Urothelium cell line (cell line): ENCODE measurements at regions not wholly inside any gene's neighbourhood (a gene's known extent, or its start where the extent isn't known, plus 50 kb on each side); places are given as distances from the start of the nearest gene placed in this dataset.
"Not testable (repeated sequence)": the region's sequence is repeated elsewhere in the genome, so short reads cannot be mapped to it uniquely, and the experiment has no call there.

Experiments
- DNase-seq: peaks from one replicate; pipeline ENCODE4 v3.0.0; 2011; ENCODE audit warnings: low spot score, mixed read lengths
- FAIRE-seq: peaks from 2 replicates; lab custom pipeline; 2011; peaks lifted over from hg19 to GRCh38; lab: Jason Lieb, UNC

DNA sequence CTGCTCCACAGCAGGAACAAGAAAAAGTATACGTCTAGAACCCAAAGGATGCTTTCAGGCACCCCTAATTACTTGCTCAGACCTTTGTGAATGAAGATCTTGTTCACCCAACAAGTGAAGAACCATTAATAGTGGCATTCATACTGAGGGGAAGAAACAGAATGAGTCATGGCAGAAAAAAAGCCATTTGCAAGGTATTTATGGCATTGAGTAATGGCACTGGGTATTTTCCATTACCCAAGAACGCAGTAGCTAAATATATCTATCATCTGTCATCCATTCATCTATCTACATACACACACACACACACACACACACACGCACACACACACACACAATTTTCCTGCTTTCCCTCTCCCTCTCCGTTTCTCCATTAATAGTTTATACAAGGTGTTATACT is 56.4 kb upstream of the XIRP2 start:
- FAIRE-seq (no peak), DNase-seq (peak; percentile 11)

DNA sequence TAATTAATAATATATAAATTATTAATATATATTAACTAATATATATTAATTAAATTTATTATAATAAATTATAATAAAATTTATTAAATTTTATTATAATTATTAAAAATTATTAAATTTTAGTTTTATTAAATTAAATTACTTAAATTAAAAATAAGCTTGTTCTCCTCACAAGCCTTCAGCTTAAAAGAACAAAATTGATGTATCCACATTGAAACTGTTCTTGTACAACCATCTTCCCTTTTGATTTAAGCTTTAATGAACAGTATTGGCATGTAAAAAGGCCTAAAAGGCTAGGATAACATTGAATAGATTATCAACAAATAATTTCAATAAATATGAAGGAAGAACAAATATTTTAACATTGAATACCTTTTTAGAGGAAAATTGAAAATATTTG is 62.4 kb upstream of the XIRP2 start:
- no peak for FAIRE-seq
- no peak for DNase-seq

DNA sequence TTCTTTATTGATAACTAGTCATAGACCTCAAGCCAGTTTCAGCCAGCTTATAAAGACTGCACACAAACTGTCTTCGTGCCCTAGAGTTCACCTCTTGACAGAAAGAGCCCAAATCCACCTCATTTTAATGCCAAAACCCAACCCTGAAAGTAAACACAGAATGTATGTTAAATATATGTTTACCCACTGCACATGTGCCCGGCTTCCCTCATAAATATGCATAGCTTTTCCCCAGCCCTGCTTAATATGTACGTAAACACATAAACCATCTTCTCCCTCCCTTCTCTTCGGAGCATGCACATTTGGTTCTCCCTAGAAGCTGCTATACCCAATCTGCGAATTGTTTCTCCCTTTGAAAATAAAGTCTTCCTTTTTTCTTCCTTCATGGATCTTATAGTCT is 73.9 kb upstream of the XIRP2 start:
- FAIRE-seq (no peak), DNase-seq (no peak)

DNA sequence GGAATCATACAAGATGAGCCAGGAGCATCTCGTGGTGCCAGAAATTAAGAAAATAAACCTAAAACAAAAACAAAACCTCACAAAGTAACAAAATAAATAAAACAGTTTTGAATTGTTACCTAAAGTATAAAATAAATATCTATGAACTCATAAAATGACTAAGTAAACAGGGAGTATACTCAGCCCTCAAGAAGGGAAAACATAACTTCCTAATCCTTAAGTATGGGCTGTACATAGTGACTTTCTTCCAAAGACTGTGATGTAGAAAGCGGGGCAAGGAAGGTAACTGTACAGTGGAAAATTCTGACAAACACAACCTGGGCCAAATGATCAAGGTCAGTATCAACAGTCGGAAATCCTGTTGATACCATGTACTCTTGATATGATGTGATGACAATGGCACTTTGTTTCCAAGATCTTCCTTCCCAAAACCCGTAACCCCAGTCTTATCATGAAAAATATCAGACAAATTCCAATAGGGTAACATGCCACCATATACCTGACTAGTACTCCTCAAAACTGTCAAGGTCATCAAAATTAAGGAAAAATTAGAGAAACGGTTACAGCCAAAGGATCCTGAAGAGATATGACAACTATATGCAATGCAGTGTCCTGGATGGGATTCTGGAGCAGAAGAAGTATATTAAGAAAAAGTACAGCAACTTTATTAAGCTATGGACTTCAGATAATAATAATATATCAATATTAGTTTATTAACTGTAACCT is 76.0 kb upstream of the XIRP2 start:
- DNase-seq (no peak), FAIRE-seq (no peak)

DNA sequence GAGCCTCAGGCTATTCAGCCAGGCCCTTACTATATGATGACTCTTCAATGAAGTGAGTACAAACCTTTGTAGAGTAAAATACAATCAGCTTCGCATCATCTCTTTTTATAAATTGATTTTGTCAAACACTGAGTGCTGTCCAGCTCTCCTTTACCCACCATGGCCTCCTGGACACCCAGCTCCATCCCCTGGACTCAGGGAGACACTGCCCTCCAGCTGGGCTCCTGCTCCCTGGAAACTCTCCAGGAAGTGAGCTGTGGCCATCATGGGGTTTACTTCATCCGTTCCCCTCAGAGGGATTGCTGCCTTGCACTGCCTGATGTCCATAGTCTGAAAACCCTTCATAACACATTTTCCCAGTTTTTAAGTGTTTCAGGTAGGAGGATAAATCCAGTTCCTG is 82.5 kb upstream of the XIRP2 start:
- DNase-seq = no peak
- no peak for FAIRE-seq

DNA sequence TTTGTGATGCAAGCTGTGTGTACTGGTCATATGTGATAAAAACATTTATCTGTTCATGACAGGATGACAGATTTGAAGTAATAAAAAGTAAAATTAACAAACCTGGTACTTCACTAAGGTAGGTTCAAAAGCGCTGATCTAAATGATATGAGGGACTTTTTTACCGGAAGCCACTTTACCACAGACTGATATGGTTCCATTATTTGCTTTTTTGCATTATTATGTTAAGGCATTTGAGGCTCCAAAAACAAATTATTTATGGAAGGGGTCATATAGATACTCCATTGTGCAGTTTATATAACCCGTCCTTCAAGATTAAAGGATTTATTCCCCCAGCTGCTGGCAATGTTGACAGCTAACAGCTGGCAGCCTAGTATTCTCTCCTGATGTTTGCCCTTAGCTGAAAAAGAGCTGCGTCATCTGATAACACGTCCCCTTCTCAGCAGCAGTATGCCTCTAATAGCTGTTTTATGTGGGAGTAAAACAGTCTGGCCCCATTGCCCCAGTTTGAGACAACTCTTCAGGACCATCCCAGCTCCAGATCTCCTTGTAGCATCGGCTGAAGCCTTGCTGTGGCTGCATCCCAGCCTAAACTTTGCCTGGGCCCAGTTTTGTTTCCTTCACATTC is 84.8 kb upstream of the XIRP2 start:
- no peak for FAIRE-seq

DNA sequence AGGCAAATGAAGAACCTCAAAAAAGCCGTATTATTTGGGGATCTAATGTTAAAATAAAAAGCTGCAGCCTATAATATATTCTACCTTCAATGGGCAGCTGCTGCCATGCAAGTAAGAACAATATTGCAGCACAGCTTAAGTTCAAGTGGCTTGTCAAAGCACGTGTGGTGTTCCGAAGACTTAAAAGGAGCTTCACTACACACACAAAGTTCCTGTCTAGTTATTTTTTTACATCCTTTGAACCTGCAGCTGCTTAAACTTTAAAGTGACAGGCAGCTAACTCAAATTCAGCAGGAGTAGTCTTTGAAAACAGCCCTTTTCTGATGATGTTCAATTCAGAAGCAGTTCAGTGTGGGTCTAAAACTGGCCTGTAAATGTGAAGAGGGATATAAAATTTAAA is 85.8 kb upstream of the XIRP2 start:
- FAIRE-seq (no peak), DNase-seq (no peak)

More for the DNA sequence above, 84.8 kb upstream of the XIRP2 start:
- no peak for DNase-seq

DNA sequence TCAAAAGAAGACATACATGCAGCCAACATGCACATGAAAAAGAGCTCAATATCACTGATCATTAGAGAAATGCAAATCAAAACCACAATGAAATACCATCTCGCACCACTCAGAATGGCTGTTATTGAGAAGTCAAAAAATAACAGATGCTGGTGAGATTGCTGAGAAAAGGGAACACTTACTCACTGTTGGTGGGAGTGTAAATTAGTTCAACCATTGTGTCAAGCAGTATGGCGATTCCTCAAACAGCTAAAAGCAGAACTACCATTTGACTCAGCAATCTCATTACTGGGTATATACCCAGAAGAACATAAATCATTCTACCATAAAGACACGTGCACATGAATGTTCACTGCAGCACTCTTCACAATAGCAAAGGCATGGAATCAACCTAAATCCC is 95.5 kb upstream of the XIRP2 start:
- no peak for DNase-seq
- no peak for FAIRE-seq

DNA sequence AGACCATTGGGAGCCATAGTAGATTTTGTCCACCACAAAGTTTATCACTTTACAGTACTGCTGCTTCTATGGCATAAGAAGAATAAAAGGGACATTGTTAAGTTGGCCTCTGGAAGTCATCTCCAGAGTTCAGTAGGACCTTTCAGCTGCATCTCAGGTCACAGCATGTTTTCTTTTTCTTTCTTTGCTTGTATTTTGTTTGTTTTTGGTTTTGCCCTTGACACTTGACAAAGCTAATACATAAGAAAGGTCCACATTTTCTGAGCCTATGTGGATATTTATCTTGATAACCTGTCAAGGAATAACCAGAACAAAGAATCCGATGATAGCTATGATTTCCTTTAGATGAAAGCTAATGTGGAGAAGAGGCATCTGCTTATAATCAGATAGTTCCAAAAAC is 101.6 kb upstream of the XIRP2 start:
- DNase-seq = no peak
- FAIRE-seq = no peak

DNA sequence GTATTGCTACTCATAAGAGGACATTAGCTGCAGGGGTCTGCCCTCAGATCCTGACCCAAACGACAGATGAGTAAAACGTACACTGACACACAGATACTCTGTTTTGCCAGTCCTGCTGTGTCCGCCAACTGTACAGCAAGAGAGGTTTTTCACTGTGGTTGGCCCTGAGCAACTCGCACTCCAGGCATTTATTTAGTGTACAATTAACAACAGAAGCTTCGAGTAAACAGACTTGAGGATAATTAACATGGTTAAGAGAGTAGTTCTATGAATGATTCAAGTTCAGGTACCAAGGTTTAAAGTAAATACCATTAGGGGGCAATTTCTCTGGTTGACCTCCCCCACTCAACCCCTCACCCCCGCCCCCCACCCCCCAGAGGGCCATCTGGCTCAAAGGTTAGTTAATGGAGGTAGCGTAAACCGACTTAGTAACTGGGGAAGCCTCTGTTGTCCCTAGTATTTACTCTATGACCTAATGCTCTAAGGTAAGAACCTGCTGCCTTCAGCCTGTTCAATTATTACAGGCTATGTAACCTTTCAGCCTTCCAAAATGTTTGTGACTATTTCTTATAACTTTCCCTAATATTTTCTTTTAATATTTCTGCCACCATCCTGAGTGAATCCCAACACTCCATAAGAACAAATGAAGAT is 103.9 kb upstream of the XIRP2 start:
- no peak for FAIRE-seq
- DNase-seq = no peak

DNA sequence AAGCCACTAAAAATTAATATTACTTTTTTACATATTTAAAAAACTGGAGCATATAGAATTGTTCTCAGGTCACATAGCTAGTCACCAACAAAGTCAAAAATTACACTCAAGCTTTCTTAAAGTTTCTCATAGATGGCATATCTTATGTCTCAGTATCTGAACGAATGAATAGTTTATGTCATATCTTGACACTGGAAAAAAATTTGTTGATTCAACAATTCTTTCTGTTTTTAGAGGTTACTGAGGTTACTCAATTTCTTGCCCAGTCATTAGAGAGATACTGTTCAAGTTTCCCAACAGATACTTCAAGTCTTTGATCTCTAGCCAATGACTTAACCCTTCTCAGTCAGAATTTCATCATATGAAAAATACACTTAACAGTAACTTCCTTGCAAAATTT is 113.1 kb upstream of the XIRP2 start:
- FAIRE-seq = no peak
- no peak for DNase-seq

DNA sequence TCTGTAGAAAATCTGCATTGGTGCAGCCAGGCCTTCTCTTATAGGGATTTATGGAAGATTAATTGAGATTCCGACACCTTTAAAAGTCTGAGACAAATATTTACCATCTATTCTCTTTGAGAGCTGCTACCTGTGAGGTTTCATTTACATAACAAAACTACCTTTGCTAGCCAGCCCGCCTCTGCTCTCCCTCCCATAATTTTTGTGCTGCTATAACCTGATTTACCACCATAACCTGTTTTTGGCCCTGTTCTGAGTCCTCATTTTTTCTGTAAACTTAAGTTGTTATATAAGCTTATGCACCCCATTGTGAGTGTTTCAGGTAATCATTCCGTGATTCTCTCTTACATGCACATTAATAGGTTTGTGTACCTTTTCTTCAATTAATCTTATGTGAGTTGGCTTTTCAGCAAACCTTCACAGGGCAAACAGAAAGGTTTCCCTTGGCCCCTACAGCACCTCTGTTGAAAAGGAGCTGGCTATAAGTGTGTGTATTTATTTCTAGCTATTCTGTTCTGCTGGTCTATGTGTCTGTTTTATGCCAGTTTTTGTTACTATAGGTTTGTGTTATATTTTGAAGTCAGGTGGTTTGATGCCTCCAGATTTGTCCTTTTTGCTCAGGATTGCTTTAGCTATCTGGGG is 114.9 kb upstream of the XIRP2 start:
- FAIRE-seq (no peak), DNase-seq (no peak)

DNA sequence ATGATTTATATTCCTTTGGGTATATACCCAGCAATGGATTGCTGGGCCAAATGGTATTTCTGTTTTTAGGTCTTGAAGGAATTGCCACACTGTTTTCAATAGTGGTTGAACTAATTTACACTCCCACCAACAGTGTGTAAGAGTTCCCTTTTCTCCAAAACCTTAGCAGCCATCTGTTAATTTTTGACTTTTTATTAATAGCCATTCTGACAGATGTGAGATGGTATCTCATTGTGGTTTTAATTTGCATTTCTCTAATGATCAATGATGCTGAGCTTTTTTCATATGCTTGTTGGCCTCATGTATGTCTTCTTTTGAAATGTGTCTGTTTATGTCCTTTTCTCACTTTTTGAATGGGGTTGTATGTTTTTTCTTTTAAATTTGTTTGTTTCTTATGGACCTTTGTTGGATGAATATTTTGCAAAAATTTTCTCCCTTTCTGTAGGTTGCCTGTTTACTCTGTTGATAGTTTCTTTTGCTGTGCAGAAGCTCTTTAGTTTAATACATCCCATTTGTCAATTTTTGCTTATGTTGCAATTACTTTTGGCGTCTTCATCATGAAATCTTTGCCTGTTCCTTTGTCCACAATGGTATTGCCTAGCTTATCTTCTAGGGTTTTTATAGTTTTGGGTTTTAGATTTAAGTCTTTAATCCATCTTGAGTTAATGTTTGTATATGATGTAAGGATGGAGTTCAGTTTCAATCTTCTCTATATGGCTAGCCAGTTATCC is 119.7 kb upstream of the XIRP2 start:
- DNase-seq (no peak), FAIRE-seq (no peak)

DNA sequence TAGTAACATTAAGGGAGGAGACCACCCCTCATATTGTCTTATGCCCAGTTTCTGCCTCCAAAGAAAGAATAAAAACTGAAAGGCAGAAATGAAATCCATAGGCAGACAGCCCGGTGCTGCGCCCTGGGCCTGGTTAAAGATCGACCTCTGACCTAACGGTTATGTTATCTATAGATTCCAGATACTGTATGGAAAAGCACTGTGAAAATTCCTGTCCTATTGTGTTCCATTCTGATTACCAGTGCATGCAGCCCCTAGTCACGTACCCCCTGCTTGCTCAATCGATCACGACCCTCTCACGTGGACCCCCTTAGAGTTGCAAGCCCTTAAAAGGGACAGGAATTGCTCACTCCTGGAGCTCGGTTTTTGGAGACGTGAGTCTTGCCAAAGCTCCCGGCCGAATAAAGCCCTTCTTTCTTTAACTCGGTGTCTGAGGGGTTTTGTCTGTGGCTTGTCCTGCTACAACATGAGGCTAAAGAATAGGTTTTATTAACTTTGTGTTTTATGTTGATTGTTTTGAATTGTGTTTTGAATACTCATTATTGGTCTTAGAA is 121.4 kb upstream of the XIRP2 start:
- DNase-seq, FAIRE-seq: not testable (repeated sequence)

DNA sequence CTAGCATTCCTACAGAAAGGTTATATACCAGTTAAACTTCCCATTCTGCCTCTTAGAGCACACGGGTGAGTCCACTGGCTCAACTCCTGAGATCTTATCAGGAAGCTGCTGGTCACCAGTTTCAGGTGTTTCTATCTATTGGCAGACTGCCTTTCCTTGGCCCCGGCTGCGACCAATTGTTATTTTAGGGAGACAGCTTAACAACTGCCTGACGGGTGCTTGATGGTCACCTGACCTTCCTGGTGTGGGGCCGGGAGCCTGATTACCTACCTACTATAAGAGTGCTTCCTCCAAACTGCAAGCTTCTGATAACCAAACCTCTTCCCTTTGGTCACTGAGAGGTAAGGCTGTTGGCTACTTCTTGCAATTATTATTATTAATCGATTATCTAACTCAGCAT is 122.1 kb upstream of the XIRP2 start:
- DNase-seq (no peak), FAIRE-seq (no peak)

DNA sequence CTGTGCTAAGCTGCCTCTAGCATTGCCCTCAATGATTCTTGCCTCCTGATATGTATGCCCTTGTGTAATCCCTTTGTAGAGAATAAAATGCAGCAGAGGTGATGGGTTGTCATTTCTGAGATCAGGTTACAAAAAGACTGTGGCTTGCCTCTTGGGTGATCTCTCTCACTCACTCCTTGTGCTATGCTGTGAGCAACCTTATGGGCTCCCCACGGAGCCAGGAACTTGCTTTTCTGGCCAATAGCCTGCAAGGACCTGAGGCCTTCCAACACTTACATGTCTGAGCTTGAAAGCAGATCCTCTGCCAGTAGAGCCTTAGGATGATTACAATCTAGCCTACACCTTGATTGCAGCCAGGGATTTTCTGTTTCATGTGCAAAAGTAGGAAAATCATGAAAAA is 123.1 kb upstream of the XIRP2 start:
- DNase-seq = no peak
- no peak for FAIRE-seq

DNA sequence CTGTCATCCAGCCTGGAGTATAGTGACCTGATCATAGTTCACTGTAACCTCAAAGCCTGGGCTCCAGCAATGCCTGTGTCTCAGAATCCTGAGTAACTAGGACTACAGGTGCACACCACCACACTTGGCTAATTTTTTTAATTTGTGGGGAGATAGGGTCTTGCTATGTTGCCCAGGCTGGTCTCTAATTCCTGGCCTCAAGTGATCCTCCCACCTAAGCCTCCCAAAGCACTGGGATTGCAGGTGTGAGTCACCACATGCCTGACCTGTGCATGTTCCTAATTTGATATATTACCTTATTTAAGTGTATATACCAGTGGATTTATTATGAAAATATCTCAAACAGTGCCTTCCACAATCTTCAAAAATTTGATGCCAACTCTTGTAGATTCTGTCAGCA is 123.6 kb upstream of the XIRP2 start:
- FAIRE-seq = no peak
- DNase-seq = no peak

DNA sequence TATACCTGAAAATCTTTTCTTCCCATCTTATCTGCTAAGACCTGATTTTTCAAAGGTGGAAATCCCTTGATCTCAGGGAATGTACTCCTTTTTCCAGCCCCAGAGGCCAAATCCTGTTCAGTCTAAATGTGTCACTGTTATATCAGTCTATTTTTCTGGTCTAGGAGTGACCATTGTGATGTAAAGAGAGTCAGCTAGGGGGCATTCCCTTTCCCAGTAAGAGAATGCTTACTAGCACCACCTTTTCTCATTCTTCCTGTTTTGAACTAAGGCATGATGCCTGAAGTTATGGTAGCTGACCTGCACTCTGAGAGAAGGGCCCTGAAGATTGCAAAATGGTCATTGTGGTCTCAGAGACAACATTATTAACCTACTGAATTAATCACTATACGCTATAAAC is 124.1 kb upstream of the XIRP2 start:
- DNase-seq (no peak), FAIRE-seq (no peak)

DNA sequence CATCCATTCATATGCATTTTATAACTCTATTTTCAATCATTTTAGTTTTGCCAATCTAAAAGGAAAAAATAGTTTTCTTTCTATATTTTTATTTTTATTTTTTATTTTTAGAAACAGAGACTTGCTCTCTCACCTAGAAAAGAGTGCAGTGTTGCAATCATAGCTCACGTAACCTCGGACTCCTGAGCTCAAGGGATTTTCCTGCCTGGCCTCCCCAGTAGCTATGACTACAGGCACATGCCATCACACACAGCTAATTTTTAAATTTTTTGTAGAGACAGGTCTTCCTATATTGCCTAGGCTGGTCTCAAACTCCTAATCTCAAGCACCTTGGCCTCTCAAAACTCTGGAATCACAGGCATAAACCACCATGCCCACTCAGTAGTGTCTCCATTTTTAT is 125.5 kb upstream of the XIRP2 start:
- no peak for FAIRE-seq

DNA sequence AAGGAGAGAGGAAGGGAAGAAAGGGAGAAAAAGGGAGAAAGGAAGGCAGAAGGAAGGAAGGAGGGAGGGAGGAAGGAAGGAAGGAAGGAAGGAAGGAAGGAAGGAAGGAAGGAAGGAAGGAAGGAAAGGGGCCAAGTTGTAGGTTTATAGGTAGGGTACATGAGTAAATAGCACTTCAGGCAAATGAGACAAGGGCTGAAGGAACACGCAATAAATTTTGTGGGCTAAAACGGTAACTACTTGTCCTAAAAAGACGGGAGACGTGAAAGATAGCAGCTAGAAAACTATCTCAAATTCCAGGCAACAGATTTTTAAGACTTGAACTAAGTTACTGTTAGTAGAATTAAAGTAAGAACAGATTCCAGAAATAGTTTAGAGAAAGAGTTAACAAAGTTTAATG is 129.3 kb upstream of the XIRP2 start:
- FAIRE-seq (no peak), DNase-seq (no peak)

More for the DNA sequence above, 125.5 kb upstream of the XIRP2 start:
- no peak for DNase-seq

DNA sequence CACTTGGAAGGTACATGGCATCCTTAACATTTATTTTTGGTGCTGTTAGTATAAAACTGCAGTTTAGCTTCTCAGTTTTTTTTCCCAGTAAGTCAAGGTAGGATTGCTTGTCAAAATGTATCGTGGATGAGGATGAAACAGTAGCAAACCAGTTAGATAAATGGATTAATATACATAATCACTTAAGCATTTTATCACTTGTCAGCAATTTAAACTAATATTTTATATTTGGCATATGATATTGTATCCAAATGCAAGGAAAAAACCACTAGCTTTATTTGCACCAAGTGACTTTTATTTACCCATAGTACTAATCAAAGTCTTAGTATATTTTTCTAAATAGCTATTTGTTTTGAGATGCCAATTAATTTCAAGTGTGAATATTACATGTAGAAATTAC is 137.7 kb upstream of the XIRP2 start:
- no peak for DNase-seq
- no peak for FAIRE-seq
